GM21619 (cell line): ENCODE measurements at regions not wholly inside any gene's neighbourhood (a gene's known extent, or its start where the extent isn't known, plus 50 kb on each side); places are given as distances from the start of the nearest gene placed in this dataset.

Experiments used
- ATAC-seq: cut with Tn5 transposase; IDR thresholded peaks from one replicate; pipeline ENCODE4 v1.9.1; 2021; ENCODE audit not compliant: unreplicated experiment

- no peak for ATAC-seq
Measured at GRCh38 chr13:68064001-68064770, 834.0 kb upstream of the PCDH9 start.

GRCh38 chr13:68063181-68063580, 833.0 kb upstream of the PCDH9 start:
- ATAC-seq: no peak

GRCh38 chr13:68057836-68058235, 827.7 kb upstream of the PCDH9 start:
- no peak for ATAC-seq

GRCh38 chr13:68056816-68057710, 826.9 kb upstream of the PCDH9 start:
- ATAC-seq: no peak

- ATAC-seq: no peak
Measured at GRCh38 chr13:68051910-68052309, 821.8 kb upstream of the PCDH9 start.

- no peak for ATAC-seq
Measured at GRCh38 chr13:68050761-68051160, 820.6 kb upstream of the PCDH9 start.

- no peak for ATAC-seq
Measured at GRCh38 chr13:68048802-68049359, 818.7 kb upstream of the PCDH9 start.

GRCh38 chr13:68047889-68048288, 817.8 kb upstream of the PCDH9 start:
- no peak for ATAC-seq

GRCh38 chr13:68046903-68047302, 816.8 kb upstream of the PCDH9 start:
- ATAC-seq: no peak

- peak; percentile 69 for ATAC-seq
Measured at GRCh38 chr13:68030152-68030809, 800.1 kb upstream of the PCDH9 start.

GRCh38 chr13:68028701-68029100, 798.6 kb upstream of the PCDH9 start:
- no peak for ATAC-seq

GRCh38 chr13:68027306-68027705, 797.2 kb upstream of the PCDH9 start:
- ATAC-seq: no peak

GRCh38 chr13:68026077-68026476, 795.9 kb upstream of the PCDH9 start:
- peak; percentile 48 for ATAC-seq

GRCh38 chr13:68025604-68026003, 795.5 kb upstream of the PCDH9 start:
- ATAC-seq: no peak

- ATAC-seq: no peak
Measured at GRCh38 chr13:68023838-68024581, 793.9 kb upstream of the PCDH9 start.

GRCh38 chr13:68019901-68020300, 789.8 kb upstream of the PCDH9 start:
- no peak for ATAC-seq

- ATAC-seq: no peak
Measured at GRCh38 chr13:68009546-68009945, 779.4 kb upstream of the PCDH9 start.

- no peak for ATAC-seq
Measured at GRCh38 chr13:68007576-68007975, 777.4 kb upstream of the PCDH9 start.

GRCh38 chr13:67996101-67996500, 766.0 kb upstream of the PCDH9 start:
- no peak for ATAC-seq

GRCh38 chr13:67990868-67991267, 760.7 kb upstream of the PCDH9 start:
- ATAC-seq: no peak

GRCh38 chr13:67986234-67986633, 756.1 kb upstream of the PCDH9 start:
- ATAC-seq: no peak
